OCI-LY7 (cell line): ENCODE measurements at regions not wholly inside any gene's neighbourhood (a gene's known extent, or its start where the extent isn't known, plus 50 kb on each side); places are given as distances from the start of the nearest gene placed in this dataset.

Source experiments
- BruUV-seq: library from RNA; stranded (reverse); fragments of 400-500 nt; replicated peaks from 2 replicates; lab custom pipeline; 2021; lab: Mats Ljungman, UMichigan
- CTCF ChIA-PET: fragments of 300-600 bp; sonication (Branson Sonifier 250); formaldehyde crosslinking; loops from one replicate; lab custom pipeline; 2022; ENCODE audit warnings: antibody characterized with exemption; ENCODE audit not compliant: unreplicated experiment; lab: Charles Lee
- POLR2A ChIA-PET: fragments of 300-600 bp; sonication (Branson Sonifier 250); formaldehyde crosslinking; loops from one replicate; lab custom pipeline; 2022; ENCODE audit warnings: antibody characterized with exemption; lab: Charles Lee
- DNase-seq: peaks from one replicate; pipeline ENCODE4 v3.0.0-alpha.2; 2015; ENCODE audit warnings: low spot score
- H2AFZ ChIP-seq: fragments of 200-600 bp; sonication (generic), shearing (Covaris generic); 2 replicates; pipeline ENCODE4 v1.6.1; 2014; ENCODE audit warnings: mild to moderate bottlenecking, antibody characterized with exemption, low read length, moderate library complexity
- H3K27ac ChIP-seq: fragments of 200-600 bp; sonication (generic); 2 replicates; pipeline ENCODE4 v1.5.1; 2014; ENCODE audit warnings: mixed run types, low read depth, mild to moderate bottlenecking, moderate library complexity, low read length, inconsistent platforms; ENCODE audit not compliant: poor library complexity, severe bottlenecking
- H3K36me3 ChIP-seq: fragments of 200-600 bp; sonication (generic); 2 replicates; pipeline ENCODE4 v1.6.1; 2014; ENCODE audit warnings: mild to moderate bottlenecking, antibody characterized with exemption, low read length, moderate library complexity, mixed read lengths; ENCODE audit not compliant: insufficient read depth
- H3K4me1 ChIP-seq: fragments of 200-600 bp; sonication (generic); 2 replicates; pipeline ENCODE4 v1.5.1; 2014; ENCODE audit warnings: mild to moderate bottlenecking, low read length; ENCODE audit not compliant: insufficient read depth, poor library complexity, severe bottlenecking
- H3K4me2 ChIP-seq: fragments of 200-600 bp; sonication (generic); 2 replicates; pipeline ENCODE4 v1.6.1; 2014; ENCODE audit warnings: mild to moderate bottlenecking, low read length
- H3K4me3 ChIP-seq: fragments of 200-600 bp; sonication (generic); 2 replicates; pipeline ENCODE4 v1.5.1; 2014; ENCODE audit warnings: mild to moderate bottlenecking, low read depth, low read length; ENCODE audit not compliant: poor library complexity, severe bottlenecking
- H3K79me2 ChIP-seq: fragments of 200-600 bp; sonication (generic); 2 replicates; pipeline ENCODE4 v1.6.1; 2016; ENCODE audit warnings: low read depth, mild to moderate bottlenecking, low read length, moderate library complexity, mixed read lengths; ENCODE audit not compliant: insufficient read depth
- H3K9me2 ChIP-seq: fragments of 200-600 bp; sonication (generic); 2 replicates; pipeline ENCODE4 v1.6.1; 2016; ENCODE audit warnings: mild to moderate bottlenecking, low read length, mixed read lengths; ENCODE audit not compliant: insufficient read depth
- H3K9me3 ChIP-seq: fragments of 200-600 bp; sonication (generic); 2 replicates; pipeline ENCODE4 v1.6.1; 2014; ENCODE audit warnings: mild to moderate bottlenecking, mixed run types, low read length, mixed read lengths
- H4K20me1 ChIP-seq: fragments of 200-600 bp; sonication (generic); 2 replicates; pipeline ENCODE4 v1.6.1; 2014; ENCODE audit warnings: mild to moderate bottlenecking, antibody characterized with exemption, low read length, moderate library complexity, mixed read lengths; ENCODE audit not compliant: insufficient read depth
- EZH2phosphoT487 ChIP-seq: fragments of 200-600 bp; sonication (generic); IDR thresholded peaks from 2 replicates; pipeline ENCODE4 v1.6.1; 2018; ENCODE audit warnings: low read depth, borderline replicate concordance, mild to moderate bottlenecking, mixed run types, antibody characterized with exemption, low read length, moderate library complexity, mixed read lengths
- intact Hi-C: fragments of 100-400 bp; cut with micrococcal nuclease; formaldehyde crosslinking; loops from one replicate; pipeline ENCODE4 v1.10.0; 2022; ENCODE audit not compliant: unreplicated experiment
- TF ChIP-seq, protein P1 (sequence below): fragments of 200-600 bp; sonication (generic); conservative IDR thresholded peaks from 2 replicates; pipeline ENCODE4 v1.5.1; 2014; ENCODE audit warnings: mild to moderate bottlenecking, antibody characterized with exemption, low read length, moderate library complexity, mixed read lengths

DNA sequence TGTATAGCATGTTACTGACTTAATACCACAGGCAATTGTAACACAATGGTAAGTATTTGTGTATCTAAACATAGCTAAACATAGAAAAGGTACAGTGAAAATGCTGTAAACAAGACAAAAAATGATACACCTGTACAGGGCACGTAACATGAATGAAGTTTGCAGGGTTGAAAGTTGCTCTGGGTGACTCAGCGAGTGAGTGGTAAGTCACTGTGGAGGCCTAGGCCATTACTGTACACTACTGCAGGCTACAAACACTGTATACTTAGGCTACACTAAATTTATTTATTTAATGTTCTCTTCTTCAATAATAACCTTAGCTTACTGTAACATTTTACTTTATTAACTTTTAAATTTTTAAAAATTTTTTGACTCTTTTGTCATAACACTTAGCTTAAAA, 158.4 kb downstream of the IPO8 start:
- Histone ChIP-seq H3K4me2 (no peak overlapping the region), H3K36me3 (no peaks in the 10 kb centered on the region), H3K4me3 (no peak overlapping the region), H3K79me2 (no peaks in the 10 kb centered on the region), H3K9me2 (no peaks in the 10 kb centered on the region), H3K4me1 (no peaks in the 10 kb centered on the region), H3K27ac (no peak overlapping the region), H2AFZ (no peak overlapping the region), H3K9me3 (no peaks in the 10 kb centered on the region), H4K20me1 (no peaks in the 10 kb centered on the region)
- no TSS peak for BruUV-seq
- POLR2A ChIA-PET, result interaction anchor here (0.6 to 1.2 kb wide), 2 partner anchors 16 to 765 kb away, joined by 3 read pairs; no protein-coding TSS in a partner anchor
- CTCF ChIA-PET, result interaction anchor here (0.6 kb wide), 1 partner anchor 23 kb away, joined by 3 read pairs; no protein-coding TSS in a partner anchor
- no peak for DNase-seq
- TF ChIP-seq, protein P1, sequence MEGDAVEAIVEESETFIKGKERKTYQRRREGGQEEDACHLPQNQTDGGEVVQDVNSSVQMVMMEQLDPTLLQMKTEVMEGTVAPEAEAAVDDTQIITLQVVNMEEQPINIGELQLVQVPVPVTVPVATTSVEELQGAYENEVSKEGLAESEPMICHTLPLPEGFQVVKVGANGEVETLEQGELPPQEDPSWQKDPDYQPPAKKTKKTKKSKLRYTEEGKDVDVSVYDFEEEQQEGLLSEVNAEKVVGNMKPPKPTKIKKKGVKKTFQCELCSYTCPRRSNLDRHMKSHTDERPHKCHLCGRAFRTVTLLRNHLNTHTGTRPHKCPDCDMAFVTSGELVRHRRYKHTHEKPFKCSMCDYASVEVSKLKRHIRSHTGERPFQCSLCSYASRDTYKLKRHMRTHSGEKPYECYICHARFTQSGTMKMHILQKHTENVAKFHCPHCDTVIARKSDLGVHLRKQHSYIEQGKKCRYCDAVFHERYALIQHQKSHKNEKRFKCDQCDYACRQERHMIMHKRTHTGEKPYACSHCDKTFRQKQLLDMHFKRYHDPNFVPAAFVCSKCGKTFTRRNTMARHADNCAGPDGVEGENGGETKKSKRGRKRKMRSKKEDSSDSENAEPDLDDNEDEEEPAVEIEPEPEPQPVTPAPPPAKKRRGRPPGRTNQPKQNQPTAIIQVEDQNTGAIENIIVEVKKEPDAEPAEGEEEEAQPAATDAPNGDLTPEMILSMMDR, result no peak
- TF ChIP-seq EZH2phosphoT487, result no peak
- intact Hi-C loops, result no loop called here

- Histone ChIP-seq H3K9me3 (no peaks in the 10 kb centered on the region), H4K20me1 (no peaks in the 10 kb centered on the region), H3K4me2 (no peak overlapping the region), H3K36me3 (no peaks in the 10 kb centered on the region), H3K79me2 (no peaks in the 10 kb centered on the region), H3K4me3 (no peak overlapping the region), H3K27ac (no peak overlapping the region), H3K9me2 (no peaks in the 10 kb centered on the region), H3K4me1 (no peaks in the 10 kb centered on the region), H2AFZ (no peak overlapping the region)
- no peak for DNase-seq
- TF ChIP-seq, protein P1, result no peak
- no peak for TF ChIP-seq EZH2phosphoT487
- intact Hi-C loops, result no loop called here
- no TSS peak for BruUV-seq
- ChIA-PET POLR2A (no interaction called here), CTCF (no interaction called here)
Measured at GRCh38 chr12:30533558-30534265, 162.0 kb downstream of the IPO8 start.
